GM21786 (cell line): ENCODE measurements at regions not wholly inside any gene's neighbourhood (a gene's known extent, or its start where the extent isn't known, plus 50 kb on each side); places are given as distances from the start of the nearest gene placed in this dataset.
A peak's percentile ranks its signal among the peaks of the same experiment; 100 is the strongest.

Experiments used
- ATAC-seq: cut with Tn5 transposase; IDR thresholded peaks from one replicate; pipeline ENCODE4 v1.9.1; 2021; ENCODE audit not compliant: unreplicated experiment

- ATAC-seq = peak; percentile 96
Observed at GRCh38 chrX:78493180-78493579, 165.8 kb upstream of the CYSLTR1 start.

GRCh38 chrX:78476701-78477100, 149.3 kb upstream of the CYSLTR1 start:
- ATAC-seq = no peak

GRCh38 chrX:78456909-78457308, 129.5 kb upstream of the CYSLTR1 start:
- no peak for ATAC-seq

- ATAC-seq = no peak
Observed at GRCh38 chrX:78455901-78456300, 128.5 kb upstream of the CYSLTR1 start.

- ATAC-seq = no peak
Observed at GRCh38 chrX:78452356-78452755, 124.9 kb upstream of the CYSLTR1 start.

GRCh38 chrX:78437621-78438020, 110.2 kb upstream of the CYSLTR1 start:
- ATAC-seq = no peak

- ATAC-seq = no peak
Observed at GRCh38 chrX:78429172-78429571, 101.8 kb upstream of the CYSLTR1 start.

GRCh38 chrX:78388663-78389062, 61.3 kb upstream of the CYSLTR1 start:
- ATAC-seq = no peak

- no peak for ATAC-seq
Observed at GRCh38 chrX:78387364-78387763, 60.0 kb upstream of the CYSLTR1 start.

GRCh38 chrX:78384486-78384885, 57.1 kb upstream of the CYSLTR1 start:
- ATAC-seq = no peak

- no peak for ATAC-seq
Observed at GRCh38 chrX:78383594-78383993, 56.2 kb upstream of the CYSLTR1 start.

GRCh38 chrX:78378476-78379115, 51.2 kb upstream of the CYSLTR1 start:
- no peak for ATAC-seq
